OCI-LY7 (cell line): ENCODE measurements at regions not wholly inside any gene's neighbourhood (a gene's known extent, or its start where the extent isn't known, plus 50 kb on each side); places are given as distances from the start of the nearest gene placed in this dataset.

Experiments used
- BruUV-seq: library from RNA; stranded (reverse); fragments of 400-500 nt; replicated peaks from 2 replicates; lab custom pipeline; 2021; lab: Mats Ljungman, UMichigan
- CTCF ChIA-PET: fragments of 300-600 bp; sonication (Branson Sonifier 250); formaldehyde crosslinking; loops from one replicate; lab custom pipeline; 2022; ENCODE audit warnings: antibody characterized with exemption; ENCODE audit not compliant: unreplicated experiment; lab: Charles Lee
- POLR2A ChIA-PET: fragments of 300-600 bp; sonication (Branson Sonifier 250); formaldehyde crosslinking; loops from one replicate; lab custom pipeline; 2022; ENCODE audit warnings: antibody characterized with exemption; lab: Charles Lee
- DNase-seq: peaks from one replicate; pipeline ENCODE4 v3.0.0-alpha.2; 2015; ENCODE audit warnings: low spot score
- H2AFZ ChIP-seq: fragments of 200-600 bp; sonication (generic), shearing (Covaris generic); 2 replicates; pipeline ENCODE4 v1.6.1; 2014; ENCODE audit warnings: mild to moderate bottlenecking, antibody characterized with exemption, low read length, moderate library complexity
- H3K27ac ChIP-seq: fragments of 200-600 bp; sonication (generic); 2 replicates; pipeline ENCODE4 v1.5.1; 2014; ENCODE audit warnings: mixed run types, low read depth, mild to moderate bottlenecking, moderate library complexity, low read length, inconsistent platforms; ENCODE audit not compliant: poor library complexity, severe bottlenecking
- H3K36me3 ChIP-seq: fragments of 200-600 bp; sonication (generic); 2 replicates; pipeline ENCODE4 v1.6.1; 2014; ENCODE audit warnings: mild to moderate bottlenecking, antibody characterized with exemption, low read length, moderate library complexity, mixed read lengths; ENCODE audit not compliant: insufficient read depth
- H3K4me1 ChIP-seq: fragments of 200-600 bp; sonication (generic); 2 replicates; pipeline ENCODE4 v1.5.1; 2014; ENCODE audit warnings: mild to moderate bottlenecking, low read length; ENCODE audit not compliant: insufficient read depth, poor library complexity, severe bottlenecking
- H3K4me2 ChIP-seq: fragments of 200-600 bp; sonication (generic); 2 replicates; pipeline ENCODE4 v1.6.1; 2014; ENCODE audit warnings: mild to moderate bottlenecking, low read length
- H3K4me3 ChIP-seq: fragments of 200-600 bp; sonication (generic); 2 replicates; pipeline ENCODE4 v1.5.1; 2014; ENCODE audit warnings: mild to moderate bottlenecking, low read depth, low read length; ENCODE audit not compliant: poor library complexity, severe bottlenecking
- H3K79me2 ChIP-seq: fragments of 200-600 bp; sonication (generic); 2 replicates; pipeline ENCODE4 v1.6.1; 2016; ENCODE audit warnings: low read depth, mild to moderate bottlenecking, low read length, moderate library complexity, mixed read lengths; ENCODE audit not compliant: insufficient read depth
- H3K9me2 ChIP-seq: fragments of 200-600 bp; sonication (generic); 2 replicates; pipeline ENCODE4 v1.6.1; 2016; ENCODE audit warnings: mild to moderate bottlenecking, low read length, mixed read lengths; ENCODE audit not compliant: insufficient read depth
- H3K9me3 ChIP-seq: fragments of 200-600 bp; sonication (generic); 2 replicates; pipeline ENCODE4 v1.6.1; 2014; ENCODE audit warnings: mild to moderate bottlenecking, mixed run types, low read length, mixed read lengths
- H4K20me1 ChIP-seq: fragments of 200-600 bp; sonication (generic); 2 replicates; pipeline ENCODE4 v1.6.1; 2014; ENCODE audit warnings: mild to moderate bottlenecking, antibody characterized with exemption, low read length, moderate library complexity, mixed read lengths; ENCODE audit not compliant: insufficient read depth
- EZH2phosphoT487 ChIP-seq: fragments of 200-600 bp; sonication (generic); IDR thresholded peaks from 2 replicates; pipeline ENCODE4 v1.6.1; 2018; ENCODE audit warnings: low read depth, borderline replicate concordance, mild to moderate bottlenecking, mixed run types, antibody characterized with exemption, low read length, moderate library complexity, mixed read lengths
- intact Hi-C: fragments of 100-400 bp; cut with micrococcal nuclease; formaldehyde crosslinking; loops from one replicate; pipeline ENCODE4 v1.10.0; 2022; ENCODE audit not compliant: unreplicated experiment
- TF ChIP-seq, protein P1 (sequence below): fragments of 200-600 bp; sonication (generic); conservative IDR thresholded peaks from 2 replicates; pipeline ENCODE4 v1.5.1; 2014; ENCODE audit warnings: mild to moderate bottlenecking, antibody characterized with exemption, low read length, moderate library complexity, mixed read lengths

DNA sequence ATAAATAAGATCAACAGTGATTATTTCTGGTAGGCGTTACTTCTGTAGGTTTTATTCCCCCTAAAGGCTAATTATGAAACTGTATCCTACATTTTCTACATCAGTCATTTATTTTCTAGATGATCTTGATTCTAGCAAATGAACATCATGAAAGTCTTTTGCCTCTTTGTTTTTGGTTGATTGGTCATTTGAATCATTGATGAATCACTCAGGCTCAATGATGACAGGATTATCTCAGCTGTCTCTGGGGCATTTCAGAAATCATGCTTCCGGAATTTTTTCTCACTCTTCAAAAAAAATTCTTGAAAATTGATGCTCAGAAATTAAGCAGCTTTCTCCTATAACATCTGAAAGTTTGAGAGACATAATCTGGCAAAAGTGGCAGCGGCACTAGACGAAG is 298.9 kb upstream of the TCF4 start:
- no peak for DNase-seq
- CTCF ChIA-PET: no interaction called here

DNA sequence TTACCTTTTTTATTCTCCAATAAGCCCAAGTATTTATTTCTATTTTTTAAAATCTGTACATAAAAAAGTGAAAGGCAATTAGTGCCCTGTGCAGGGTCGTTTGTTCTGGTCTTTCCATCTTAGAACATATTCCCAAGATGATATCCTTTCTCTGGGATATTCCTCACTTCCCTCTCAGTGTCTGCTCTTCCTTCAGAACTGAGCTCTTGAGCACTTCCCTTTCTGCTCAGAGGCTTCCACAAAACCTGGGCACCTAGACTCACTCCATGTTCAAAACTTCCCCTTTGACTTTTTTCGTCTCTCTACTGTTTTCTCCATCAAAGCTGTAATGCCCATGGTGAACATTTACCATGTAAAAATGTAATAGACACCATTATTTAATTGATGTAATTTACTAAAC is 296.5 kb upstream of the TCF4 start:
- Histone ChIP-seq H4K20me1 (no peaks in the 10 kb centered on the region), H2AFZ (no peak overlapping the region), H3K4me2 (no peak overlapping the region), H3K36me3 (no peaks in the 10 kb centered on the region), H3K4me3 (no peak overlapping the region), H3K79me2 (no peaks in the 10 kb centered on the region), H3K4me1 (no peaks in the 10 kb centered on the region), H3K9me2 (no peaks in the 10 kb centered on the region), H3K27ac (no peak overlapping the region), H3K9me3 (no peaks in the 10 kb centered on the region)
- ChIA-PET POLR2A (interaction anchor here (0.7 kb wide), 1 partner anchor 587 kb away, joined by 3 read pairs; no protein-coding TSS in a partner anchor), CTCF (no interaction called here)
- intact Hi-C loops: no loop called here
- DNase-seq: no peak
- TF ChIP-seq EZH2phosphoT487: no peak
- TF ChIP-seq, protein P1, sequence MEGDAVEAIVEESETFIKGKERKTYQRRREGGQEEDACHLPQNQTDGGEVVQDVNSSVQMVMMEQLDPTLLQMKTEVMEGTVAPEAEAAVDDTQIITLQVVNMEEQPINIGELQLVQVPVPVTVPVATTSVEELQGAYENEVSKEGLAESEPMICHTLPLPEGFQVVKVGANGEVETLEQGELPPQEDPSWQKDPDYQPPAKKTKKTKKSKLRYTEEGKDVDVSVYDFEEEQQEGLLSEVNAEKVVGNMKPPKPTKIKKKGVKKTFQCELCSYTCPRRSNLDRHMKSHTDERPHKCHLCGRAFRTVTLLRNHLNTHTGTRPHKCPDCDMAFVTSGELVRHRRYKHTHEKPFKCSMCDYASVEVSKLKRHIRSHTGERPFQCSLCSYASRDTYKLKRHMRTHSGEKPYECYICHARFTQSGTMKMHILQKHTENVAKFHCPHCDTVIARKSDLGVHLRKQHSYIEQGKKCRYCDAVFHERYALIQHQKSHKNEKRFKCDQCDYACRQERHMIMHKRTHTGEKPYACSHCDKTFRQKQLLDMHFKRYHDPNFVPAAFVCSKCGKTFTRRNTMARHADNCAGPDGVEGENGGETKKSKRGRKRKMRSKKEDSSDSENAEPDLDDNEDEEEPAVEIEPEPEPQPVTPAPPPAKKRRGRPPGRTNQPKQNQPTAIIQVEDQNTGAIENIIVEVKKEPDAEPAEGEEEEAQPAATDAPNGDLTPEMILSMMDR: no peak
- no TSS peak for BruUV-seq

More for the DNA sequence above, 298.9 kb upstream of the TCF4 start:
- no peaks in the 10 kb centered on the region for H3K36me3 ChIP-seq
- H3K4me3 ChIP-seq: no peak overlapping the region
- no peak overlapping the region for H2AFZ ChIP-seq
- no peak overlapping the region for H3K4me2 ChIP-seq
- BruUV-seq: no TSS peak
- no peaks in the 10 kb centered on the region for H3K79me2 ChIP-seq
- intact Hi-C loops: no loop called here
- H3K4me1 ChIP-seq: no peaks in the 10 kb centered on the region
- H4K20me1 ChIP-seq: no peaks in the 10 kb centered on the region
- H3K9me2 ChIP-seq: no peaks in the 10 kb centered on the region
- no peak overlapping the region for H3K27ac ChIP-seq
- TF ChIP-seq, protein P1: no peak
- POLR2A ChIA-PET: no interaction called here
- no peaks in the 10 kb centered on the region for H3K9me3 ChIP-seq

DNA sequence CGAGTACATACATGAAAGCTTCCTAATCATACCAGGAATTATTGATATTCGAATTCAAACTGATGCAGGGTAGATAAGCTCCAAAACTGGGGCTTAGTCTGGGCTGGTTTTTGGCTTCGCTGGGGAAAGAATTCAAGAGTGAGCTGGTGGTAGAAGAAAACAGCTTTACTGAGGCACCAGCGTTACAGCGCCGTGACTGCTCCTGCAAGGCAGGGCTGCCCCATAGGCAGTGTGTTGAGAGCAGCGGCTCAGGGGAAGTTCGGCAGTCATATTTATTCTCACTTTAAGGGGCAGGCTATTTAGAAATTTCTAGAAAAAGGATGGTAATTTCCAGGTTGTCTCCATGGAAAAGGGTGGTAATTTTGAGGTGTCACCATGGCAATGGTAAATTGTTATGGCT is 292.6 kb upstream of the TCF4 start:
- H4K20me1 ChIP-seq: no peaks in the 10 kb centered on the region
- H3K4me2 ChIP-seq: no peak overlapping the region
- no peak overlapping the region for H3K4me3 ChIP-seq
- no peak overlapping the region for H3K27ac ChIP-seq
- no TSS peak for BruUV-seq
- H3K9me2 ChIP-seq: no peaks in the 10 kb centered on the region
- H3K4me1 ChIP-seq: no peaks in the 10 kb centered on the region
- H2AFZ ChIP-seq: no peak overlapping the region
- no peak for DNase-seq
- POLR2A ChIA-PET: interaction anchor here (0.5 kb wide), 1 partner anchor 198 kb away, joined by 5 read pairs; no protein-coding TSS in a partner anchor
- no peaks in the 10 kb centered on the region for H3K79me2 ChIP-seq
- no peaks in the 10 kb centered on the region for H3K36me3 ChIP-seq
- no peaks in the 10 kb centered on the region for H3K9me3 ChIP-seq
- TF ChIP-seq, protein P1: no peak
- TF ChIP-seq EZH2phosphoT487: no peak
- CTCF ChIA-PET: no interaction called here
- intact Hi-C loops: no loop called here
